Heart left ventricle (tissue), 13 donors: ENCODE measurements at regions not wholly inside any gene's neighbourhood (a gene's known extent, or its start where the extent isn't known, plus 50 kb on each side); places are given as distances from the start of the nearest gene placed in this dataset.

Experiments used
- POLR2A ChIP-seq, 2 donors: fragments of 450-650 bp; IDR thresholded peaks; one replicate each; pipeline ENCODE4 v1.6.1; 2017; ENCODE audit warnings: antibody characterized with exemption in 2 of 2, mild to moderate bottlenecking in 2 of 2, moderate library complexity in 2 of 2
- TF ChIP-seq, protein P1 (sequence below), 12 donors: fragments of 200-600 bp; sonication (generic) in 4 of 12; IDR thresholded peaks; one replicate each; pipeline versions ENCODE4 v1.5.0 to v1.8.0; 2018 to 2022; ENCODE audit warnings: antibody characterized with exemption in 12 of 12, mild to moderate bottlenecking in 5 of 12
- donor health status: ischemic (EF 13 %, LVEDD 7.1; RV severe dilation, severe dysfunction).
- donor health status: DM: no; HTN: yes; CAD: no.
- donor health status: DM: no; HTN: no; CAD: no.
- donor health status: ischemic (EF 25% LVEDD 6.9; RV normal size, moderate dysfunction).
- donor health status: ischemic (EF 25% LVEDD 5.7; RV mildly dilated, moderate dysfunction).
- donor health status: ischemic (EF 35%, LVEDD 5.7; RV mildly dilated, moderate dysfunction).
- donor health status: nonischemic (EF 11% LVEDD 7.7; RV severe dilation, severe dysfunction).
- donor health status: DM: yes; HTN: yes; CAD: no.
- donor health status: PGD.
- donor health status: ischemic (EF 29% LVEDD 5.4; RV normal size, mild dysfunction).
- donor health status: nonischemic (EF 23%, LVEDD 6.1; RV moderate dilation, normal function).

DNA sequence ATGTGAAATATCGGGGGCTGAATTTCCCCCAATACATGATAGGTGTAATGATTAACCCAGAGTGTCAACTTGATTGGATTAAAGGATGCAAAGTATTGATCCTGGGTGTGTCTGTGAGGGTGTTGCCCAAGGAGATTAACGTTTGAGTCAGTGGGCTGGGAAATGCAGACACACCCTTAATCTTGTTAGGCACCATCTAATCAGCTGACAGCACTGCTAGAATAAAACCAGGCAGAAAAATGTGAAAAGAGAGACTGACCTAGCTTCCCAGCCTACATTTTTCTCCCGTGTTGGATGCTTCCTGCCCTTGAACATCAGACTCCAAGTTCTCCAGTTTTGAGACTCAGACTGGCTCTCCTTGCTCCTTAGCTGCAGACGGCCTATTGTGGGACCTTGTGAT, 247.8 kb downstream of the OTOL1 start:
- TF ChIP-seq, protein P1, sequence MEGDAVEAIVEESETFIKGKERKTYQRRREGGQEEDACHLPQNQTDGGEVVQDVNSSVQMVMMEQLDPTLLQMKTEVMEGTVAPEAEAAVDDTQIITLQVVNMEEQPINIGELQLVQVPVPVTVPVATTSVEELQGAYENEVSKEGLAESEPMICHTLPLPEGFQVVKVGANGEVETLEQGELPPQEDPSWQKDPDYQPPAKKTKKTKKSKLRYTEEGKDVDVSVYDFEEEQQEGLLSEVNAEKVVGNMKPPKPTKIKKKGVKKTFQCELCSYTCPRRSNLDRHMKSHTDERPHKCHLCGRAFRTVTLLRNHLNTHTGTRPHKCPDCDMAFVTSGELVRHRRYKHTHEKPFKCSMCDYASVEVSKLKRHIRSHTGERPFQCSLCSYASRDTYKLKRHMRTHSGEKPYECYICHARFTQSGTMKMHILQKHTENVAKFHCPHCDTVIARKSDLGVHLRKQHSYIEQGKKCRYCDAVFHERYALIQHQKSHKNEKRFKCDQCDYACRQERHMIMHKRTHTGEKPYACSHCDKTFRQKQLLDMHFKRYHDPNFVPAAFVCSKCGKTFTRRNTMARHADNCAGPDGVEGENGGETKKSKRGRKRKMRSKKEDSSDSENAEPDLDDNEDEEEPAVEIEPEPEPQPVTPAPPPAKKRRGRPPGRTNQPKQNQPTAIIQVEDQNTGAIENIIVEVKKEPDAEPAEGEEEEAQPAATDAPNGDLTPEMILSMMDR (IDR thresholded peaks at IDR 0.05), result no peak
- TF ChIP-seq POLR2A (IDR thresholded peaks at IDR 0.05), result no peak
